ENCODE measurements at regions not wholly inside any gene's neighbourhood (a gene's known extent, or its start where the extent isn't known, plus 50 kb on each side); places are given as distances from the start of the nearest gene placed in this dataset.

- DNase-seq: no peak
Observed at GRCh38 chr2:200725596-200725995, 86.1 kb upstream of the BZW1 start.

- no peak for DNase-seq
Observed at GRCh38 chr2:200728630-200729029, 83.1 kb upstream of the BZW1 start.

- no peak for DNase-seq
Observed at GRCh38 chr2:200730302-200730701, 81.4 kb upstream of the BZW1 start.

- no peak for DNase-seq
Observed at GRCh38 chr2:200730960-200731359, 80.8 kb upstream of the BZW1 start.

GRCh38 chr2:200732866-200733265, 78.8 kb upstream of the BZW1 start:
- DNase-seq: no peak

GRCh38 chr2:200733713-200734198, 78.0 kb upstream of the BZW1 start:
- DNase-seq: no peak

GRCh38 chr2:200735061-200735460, 76.6 kb upstream of the BZW1 start:
- peak in 1 of 2 donors; percentile 28 for DNase-seq

GRCh38 chr2:200736646-200737274, 75.0 kb upstream of the BZW1 start:
- DNase-seq: no peak

- DNase-seq: no peak
Observed at GRCh38 chr2:200737585-200737984, 74.1 kb upstream of the BZW1 start.

GRCh38 chr2:200738590-200738989, 73.1 kb upstream of the BZW1 start:
- no peak for DNase-seq

- DNase-seq: no peak
Observed at GRCh38 chr2:200740907-200741306, 70.8 kb upstream of the BZW1 start.

- DNase-seq: no peak
Observed at GRCh38 chr2:200741468-200742202, 70.1 kb upstream of the BZW1 start.

GRCh38 chr2:200742426-200742825, 69.3 kb upstream of the BZW1 start:
- DNase-seq: no peak

GRCh38 chr2:200743042-200743676, 68.6 kb upstream of the BZW1 start:
- no peak for DNase-seq

GRCh38 chr2:200744201-200744602, 67.5 kb upstream of the BZW1 start:
- DNase-seq: no peak

GRCh38 chr2:200746301-200746700, 65.4 kb upstream of the BZW1 start:
- no peak for DNase-seq

- DNase-seq: no peak
Observed at GRCh38 chr2:200747668-200748618, 63.8 kb upstream of the BZW1 start.

GRCh38 chr2:200748779-200749178, 62.9 kb upstream of the BZW1 start:
- no peak for DNase-seq

GRCh38 chr2:200749631-200750322, 61.9 kb upstream of the BZW1 start:
- no peak for DNase-seq

GRCh38 chr2:200750323-200750910, 61.3 kb upstream of the BZW1 start:
- DNase-seq: no peak

- no peak for DNase-seq
Observed at GRCh38 chr2:200751786-200752185, 59.9 kb upstream of the BZW1 start.

GRCh38 chr2:200752332-200752731, 59.4 kb upstream of the BZW1 start:
- no peak for DNase-seq

Measured in stimulated activated CD4-positive, alpha-beta T cell treated with anti-CD3 and anti-CD28 coated beads, Interleukin-2, amount 100 ng/mL, for 48 hours (primary cell).